ENCODE measurements at regions not wholly inside any gene's neighbourhood (a gene's known extent, or its start where the extent isn't known, plus 50 kb on each side); places are given as distances from the start of the nearest gene placed in this dataset.

DNA sequence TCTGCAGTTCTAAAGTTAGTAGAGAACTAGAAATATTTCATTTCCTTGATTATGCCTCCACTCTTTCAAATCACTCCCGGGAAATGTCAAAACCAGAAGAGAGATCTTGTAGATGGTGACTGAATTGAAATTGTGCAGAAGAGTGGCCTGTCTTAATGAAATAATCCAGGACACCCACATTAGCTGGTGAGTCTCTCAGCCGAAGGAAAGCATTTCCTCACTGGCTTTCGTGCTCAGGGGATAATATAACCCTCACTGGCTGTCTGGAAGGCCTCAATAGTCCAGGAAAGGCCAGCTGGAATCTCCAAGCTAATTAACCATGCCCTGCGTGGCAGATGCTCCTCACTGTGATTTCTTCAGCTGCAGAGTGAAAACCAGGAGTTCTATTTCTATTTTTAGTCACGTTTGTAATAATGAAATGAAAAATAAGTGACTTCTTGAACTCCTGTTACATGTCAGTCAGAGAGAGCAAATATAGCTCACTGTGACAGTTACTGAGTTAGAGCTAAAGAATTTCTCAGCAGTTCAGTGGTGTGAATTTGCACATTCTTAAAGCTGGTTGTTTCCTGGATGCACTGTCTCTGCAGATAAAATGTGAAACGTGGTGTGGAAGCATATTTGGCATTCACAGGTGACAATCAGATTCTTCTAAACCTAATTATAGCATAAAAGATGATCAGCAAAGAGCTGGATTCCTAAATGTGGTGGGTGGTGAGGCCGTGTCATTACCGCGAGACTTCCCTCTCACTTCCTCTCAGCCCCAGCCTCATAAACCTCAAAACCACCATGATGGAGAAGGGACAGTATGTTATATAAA, 211.7 kb downstream of the LMBRD1 start:
- no peaks in the 10 kb centered on the region for H3K36me3 ChIP-seq (ENCODE audit: insufficient read depth, low read length)
- DNase-seq (ENCODE audit: low spot score): peak; percentile 0
- BruUV-seq (replicated peaks): no TSS peak
- intact Hi-C loops (cut with micrococcal nuclease; ENCODE audit: unreplicated experiment): no loop called here
- 0 out of 2 replicates have a peak overlapping the region, but pooled peaks have one; percentile 2 for H3K4me2 ChIP-seq (ENCODE audit: low read length)
- H4K20me1 ChIP-seq (ENCODE audit: insufficient read depth, low read length): no peaks in the 10 kb centered on the region
- H3K79me2 ChIP-seq (ENCODE audit: insufficient read depth, low read depth, low read length): no peaks in the 10 kb centered on the region
- no peak for TF ChIP-seq EZH2phosphoT487 (IDR thresholded peaks at IDR 0.05; ENCODE audit: borderline replicate concordance, low read depth, low read length)
- no peak for TF ChIP-seq CTCF (conservative IDR thresholded peaks at IDR 0.05; ENCODE audit: low read length)
- no peaks in the 10 kb centered on the region for H3K4me1 ChIP-seq (ENCODE audit: insufficient read depth, low read length, poor library complexity, severe bottlenecking)
- H3K27ac ChIP-seq (ENCODE audit: low read depth, low read length, poor library complexity, severe bottlenecking): no peak overlapping the region
- POLR2A ChIA-PET: interaction anchor here (0.5 to 0.6 kb wide), 2 partner anchors 14 to 280 kb away, joined by 3 read pairs; no protein-coding TSS in a partner anchor
- peak overlapping the region; percentile 8; the same call in 1 of the 2 replicates for H2AFZ ChIP-seq (ENCODE audit: low read length)
- H3K9me2 ChIP-seq (ENCODE audit: insufficient read depth, low read length): no peaks in the 10 kb centered on the region
- H3K9me3 ChIP-seq (ENCODE audit: low read length): no peaks in the 10 kb centered on the region
- CTCF ChIA-PET (ENCODE audit: unreplicated experiment): no interaction called here
- H3K4me3 ChIP-seq (ENCODE audit: low read depth, low read length, poor library complexity, severe bottlenecking): no peak overlapping the region

- no TSS peak for BruUV-seq (replicated peaks)
- no peak for TF ChIP-seq CTCF (conservative IDR thresholded peaks at IDR 0.05; ENCODE audit: low read length)
- TF ChIP-seq EZH2phosphoT487 (IDR thresholded peaks at IDR 0.05; ENCODE audit: borderline replicate concordance, low read depth, low read length): no peak
- ChIA-PET CTCF (ENCODE audit: unreplicated experiment) (no interaction called here), POLR2A (no interaction called here)
- Histone ChIP-seq H3K9me2 (ENCODE audit: insufficient read depth, low read length) (no peaks in the 10 kb centered on the region), H3K4me3 (ENCODE audit: low read depth, low read length, poor library complexity, severe bottlenecking) (no peak overlapping the region), H4K20me1 (ENCODE audit: insufficient read depth, low read length) (no peaks in the 10 kb centered on the region), H3K79me2 (ENCODE audit: insufficient read depth, low read depth, low read length) (no peaks in the 10 kb centered on the region), H3K9me3 (ENCODE audit: low read length) (no peaks in the 10 kb centered on the region), H2AFZ (ENCODE audit: low read length) (no peak overlapping the region), H3K36me3 (ENCODE audit: insufficient read depth, low read length) (no peaks in the 10 kb centered on the region), H3K27ac (ENCODE audit: low read depth, low read length, poor library complexity, severe bottlenecking) (no peak overlapping the region), H3K4me1 (ENCODE audit: insufficient read depth, low read length, poor library complexity, severe bottlenecking) (no peaks in the 10 kb centered on the region), H3K4me2 (ENCODE audit: low read length) (no peak overlapping the region)
- DNase-seq (ENCODE audit: low spot score): no peak
- intact Hi-C loops (cut with micrococcal nuclease; ENCODE audit: unreplicated experiment): no loop called here
These were observed 212.3 kb downstream of the LMBRD1 start for GRCh38 chr6:69584536-69584912.

- POLR2A ChIA-PET: no interaction called here
- intact Hi-C loops (cut with micrococcal nuclease; ENCODE audit: unreplicated experiment): no loop called here
- TF ChIP-seq EZH2phosphoT487 (IDR thresholded peaks at IDR 0.05; ENCODE audit: borderline replicate concordance, low read depth, low read length) (no peak), CTCF (conservative IDR thresholded peaks at IDR 0.05; ENCODE audit: low read length) (no peak)
These were observed 215.2 kb downstream of the LMBRD1 start for GRCh38 chr6:69581581-69581980.

More at GRCh38 chr6:69581581-69581980, 215.2 kb downstream of the LMBRD1 start:
- Histone ChIP-seq H3K4me1 (ENCODE audit: insufficient read depth, low read length, poor library complexity, severe bottlenecking) (no peaks in the 10 kb centered on the region), H3K9me3 (ENCODE audit: low read length) (no peaks in the 10 kb centered on the region), H3K36me3 (ENCODE audit: insufficient read depth, low read length) (no peaks in the 10 kb centered on the region), H4K20me1 (ENCODE audit: insufficient read depth, low read length) (no peaks in the 10 kb centered on the region), H3K4me3 (ENCODE audit: low read depth, low read length, poor library complexity, severe bottlenecking) (no peak overlapping the region), H3K9me2 (ENCODE audit: insufficient read depth, low read length) (no peaks in the 10 kb centered on the region), H2AFZ (ENCODE audit: low read length) (no peak overlapping the region), H3K27ac (ENCODE audit: low read depth, low read length, poor library complexity, severe bottlenecking) (no peak overlapping the region), H3K4me2 (ENCODE audit: low read length) (no peak overlapping the region), H3K79me2 (ENCODE audit: insufficient read depth, low read depth, low read length) (no peaks in the 10 kb centered on the region)
- CTCF ChIA-PET (ENCODE audit: unreplicated experiment): no interaction called here
- no TSS peak for BruUV-seq (replicated peaks)
- DNase-seq (ENCODE audit: low spot score): no peak
